ENCODE measurements at regions not wholly inside any gene's neighbourhood (a gene's known extent, or its start where the extent isn't known, plus 50 kb on each side); places are given as distances from the start of the nearest gene placed in this dataset.
"Not testable (repeated sequence)": the region's sequence is repeated elsewhere in the genome, so short reads cannot be mapped to it uniquely, and the experiment has no call there.

- DNase-seq, result no peak
These were observed 192.9 kb upstream of the TBL1X start for GRCh38 chrX:9271789-9272525.

GRCh38 chrX:9273744-9274143 is 191.1 kb upstream of the TBL1X start:
- DNase-seq, result no peak

GRCh38 chrX:9278475-9279233 is 186.2 kb upstream of the TBL1X start:
- no peak for DNase-seq

GRCh38 chrX:9279234-9279544 is 185.7 kb upstream of the TBL1X start:
- peak; percentile 1 for DNase-seq

GRCh38 chrX:9280831-9281230 is 184.0 kb upstream of the TBL1X start:
- no peak for DNase-seq

GRCh38 chrX:9282325-9282724 is 182.5 kb upstream of the TBL1X start:
- DNase-seq, result no peak

GRCh38 chrX:9285342-9285771 is 179.5 kb upstream of the TBL1X start:
- no peak for DNase-seq

GRCh38 chrX:9286234-9286633 is 178.6 kb upstream of the TBL1X start:
- no peak for DNase-seq

- no peak for DNase-seq
These were observed 173.2 kb upstream of the TBL1X start for GRCh38 chrX:9291629-9292028.

- DNase-seq, result no peak
These were observed 171.8 kb upstream of the TBL1X start for GRCh38 chrX:9293051-9293496.

GRCh38 chrX:9293903-9294302 is 171.0 kb upstream of the TBL1X start:
- no peak for DNase-seq

- no peak for DNase-seq
These were observed 169.3 kb upstream of the TBL1X start for GRCh38 chrX:9295551-9295950.

GRCh38 chrX:9298221-9298620 is 166.6 kb upstream of the TBL1X start:
- DNase-seq, result no peak

GRCh38 chrX:9299681-9300080 is 165.2 kb upstream of the TBL1X start:
- not testable (repeated sequence) for DNase-seq

GRCh38 chrX:9301836-9302235 is 163.0 kb upstream of the TBL1X start:
- DNase-seq, result no peak

GRCh38 chrX:9302381-9302780 is 162.5 kb upstream of the TBL1X start:
- no peak for DNase-seq

- DNase-seq, result no peak
These were observed 156.4 kb upstream of the TBL1X start for GRCh38 chrX:9308426-9308825.

- no peak for DNase-seq
These were observed 154.2 kb upstream of the TBL1X start for GRCh38 chrX:9310616-9311015.

- DNase-seq, result no peak
These were observed 153.3 kb upstream of the TBL1X start for GRCh38 chrX:9311421-9312160.

GRCh38 chrX:9312922-9313867 is 151.7 kb upstream of the TBL1X start:
- peak; percentile 80 for DNase-seq

GRCh38 chrX:9315086-9315485 is 149.8 kb upstream of the TBL1X start:
- DNase-seq, result no peak

- DNase-seq, result no peak
These were observed 148.8 kb upstream of the TBL1X start for GRCh38 chrX:9316096-9316495.

- no peak for DNase-seq
These were observed 147.7 kb upstream of the TBL1X start for GRCh38 chrX:9317176-9317575.
